GM18861 (cell line): ENCODE measurements at regions not wholly inside any gene's neighbourhood (a gene's known extent, or its start where the extent isn't known, plus 50 kb on each side); places are given as distances from the start of the nearest gene placed in this dataset.
"Not testable (repeated sequence)": the region's sequence is repeated elsewhere in the genome, so short reads cannot be mapped to it uniquely, and the experiment has no call there.

ENCODE experiments used
- ATAC-seq: cut with Tn5 transposase; IDR thresholded peaks from one replicate; pipeline ENCODE4 v1.9.1; 2021; ENCODE audit not compliant: unreplicated experiment

GRCh38 chr12:116327992-116328391 is 50.5 kb upstream of the MED13L start:
- not testable (repeated sequence) for ATAC-seq

GRCh38 chr12:116331876-116332275 is 54.4 kb upstream of the MED13L start:
- ATAC-seq, result no peak

GRCh38 chr12:116332705-116333380 is 55.4 kb upstream of the MED13L start:
- no peak for ATAC-seq

- ATAC-seq, result no peak
Measured at GRCh38 chr12:116333402-116333801, 55.9 kb upstream of the MED13L start.

GRCh38 chr12:116336542-116337065 is 59.1 kb upstream of the MED13L start:
- ATAC-seq, result peak; percentile 89

- ATAC-seq, result no peak
Measured at GRCh38 chr12:116337312-116337711, 59.8 kb upstream of the MED13L start.

GRCh38 chr12:116338064-116338846 is 60.8 kb upstream of the MED13L start:
- no peak for ATAC-seq

GRCh38 chr12:116339062-116339461 is 61.6 kb upstream of the MED13L start:
- no peak for ATAC-seq

- ATAC-seq, result no peak
Measured at GRCh38 chr12:116339800-116340371, 62.4 kb upstream of the MED13L start.

GRCh38 chr12:116343331-116343884 is 65.9 kb upstream of the MED13L start:
- no peak for ATAC-seq

GRCh38 chr12:116346222-116346621 is 68.7 kb upstream of the MED13L start:
- ATAC-seq, result no peak

GRCh38 chr12:116346741-116347140 is 69.2 kb upstream of the MED13L start:
- no peak for ATAC-seq

GRCh38 chr12:116347265-116347664 is 69.8 kb upstream of the MED13L start:
- ATAC-seq, result no peak

GRCh38 chr12:116352315-116352835 is 74.9 kb upstream of the MED13L start:
- ATAC-seq, result no peak

- no peak for ATAC-seq
Measured at GRCh38 chr12:116353958-116354357, 76.5 kb upstream of the MED13L start.

- ATAC-seq, result no peak
Measured at GRCh38 chr12:116354534-116354933, 77.0 kb upstream of the MED13L start.

GRCh38 chr12:116354950-116355783 is 77.7 kb upstream of the MED13L start:
- ATAC-seq, result no peak

- ATAC-seq, result no peak
Measured at GRCh38 chr12:116358536-116358892, 81.0 kb upstream of the MED13L start.

- ATAC-seq, result peak; percentile 67
Measured at GRCh38 chr12:116358893-116359761, 81.6 kb upstream of the MED13L start.
